AG10803 (cell line): ENCODE measurements at regions not wholly inside any gene's neighbourhood (a gene's known extent, or its start where the extent isn't known, plus 50 kb on each side); places are given as distances from the start of the nearest gene placed in this dataset.

ENCODE experiments used
- DNase-seq: peaks from one replicate; pipeline ENCODE4 v3.0.0; 2010; ENCODE audit warnings: low read depth
- H3K4me3 ChIP-seq: 2 replicates; pipeline ENCODE4 v1.5.1; 2011; ENCODE audit warnings: mild to moderate bottlenecking, low read length, control low read depth
- TF ChIP-seq, protein P1 (sequence below): conservative IDR thresholded peaks from 2 replicates; pipeline ENCODE4 v1.5.1; 2011; ENCODE audit warnings: mild to moderate bottlenecking, low read length, control low read depth, inconsistent platforms

DNA sequence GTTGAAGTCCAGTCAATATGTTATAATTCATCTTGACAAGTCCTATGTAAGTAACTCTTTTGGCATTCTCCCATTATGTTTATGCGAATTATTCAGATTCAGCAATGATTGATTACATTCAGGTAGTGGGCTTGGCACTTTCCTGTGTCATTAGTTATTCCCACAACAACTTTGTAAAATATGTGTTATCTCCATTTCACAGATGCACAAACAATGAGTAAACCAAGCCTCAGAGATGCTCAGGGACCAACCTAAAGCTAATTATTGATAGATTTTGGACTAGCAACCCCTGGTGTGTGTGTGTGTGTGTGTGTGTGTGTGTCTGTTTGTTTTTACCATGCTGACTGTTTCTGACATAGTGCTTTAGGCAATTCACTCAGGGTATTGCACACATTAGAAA, 371.1 kb upstream of the C1orf87 start:
- TF ChIP-seq, protein P1, sequence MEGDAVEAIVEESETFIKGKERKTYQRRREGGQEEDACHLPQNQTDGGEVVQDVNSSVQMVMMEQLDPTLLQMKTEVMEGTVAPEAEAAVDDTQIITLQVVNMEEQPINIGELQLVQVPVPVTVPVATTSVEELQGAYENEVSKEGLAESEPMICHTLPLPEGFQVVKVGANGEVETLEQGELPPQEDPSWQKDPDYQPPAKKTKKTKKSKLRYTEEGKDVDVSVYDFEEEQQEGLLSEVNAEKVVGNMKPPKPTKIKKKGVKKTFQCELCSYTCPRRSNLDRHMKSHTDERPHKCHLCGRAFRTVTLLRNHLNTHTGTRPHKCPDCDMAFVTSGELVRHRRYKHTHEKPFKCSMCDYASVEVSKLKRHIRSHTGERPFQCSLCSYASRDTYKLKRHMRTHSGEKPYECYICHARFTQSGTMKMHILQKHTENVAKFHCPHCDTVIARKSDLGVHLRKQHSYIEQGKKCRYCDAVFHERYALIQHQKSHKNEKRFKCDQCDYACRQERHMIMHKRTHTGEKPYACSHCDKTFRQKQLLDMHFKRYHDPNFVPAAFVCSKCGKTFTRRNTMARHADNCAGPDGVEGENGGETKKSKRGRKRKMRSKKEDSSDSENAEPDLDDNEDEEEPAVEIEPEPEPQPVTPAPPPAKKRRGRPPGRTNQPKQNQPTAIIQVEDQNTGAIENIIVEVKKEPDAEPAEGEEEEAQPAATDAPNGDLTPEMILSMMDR: no peak
- no peak for DNase-seq
- H3K4me3 ChIP-seq: no peak overlapping the region

DNA sequence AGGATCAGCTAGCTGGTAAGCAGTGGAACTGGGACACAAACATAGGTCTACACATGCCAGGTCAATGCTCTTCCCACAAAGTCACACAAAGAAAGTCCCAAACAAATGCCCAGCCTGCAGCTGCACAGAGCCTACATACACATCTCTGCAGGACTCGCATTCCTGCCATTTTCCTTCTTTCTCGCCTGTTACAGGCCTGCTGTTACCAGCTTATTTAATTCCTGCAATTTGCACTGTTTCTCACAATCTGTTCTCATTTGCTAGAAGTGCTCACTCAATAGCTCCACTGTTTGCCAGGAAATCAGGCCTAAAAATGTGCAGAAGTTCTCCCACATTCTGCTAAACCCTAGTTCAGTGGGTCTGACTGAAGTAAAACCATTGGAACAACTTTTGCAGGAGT, 362.6 kb upstream of the C1orf87 start:
- DNase-seq: no peak
- TF ChIP-seq, protein P1: no peak
- H3K4me3 ChIP-seq: no peak overlapping the region

DNA sequence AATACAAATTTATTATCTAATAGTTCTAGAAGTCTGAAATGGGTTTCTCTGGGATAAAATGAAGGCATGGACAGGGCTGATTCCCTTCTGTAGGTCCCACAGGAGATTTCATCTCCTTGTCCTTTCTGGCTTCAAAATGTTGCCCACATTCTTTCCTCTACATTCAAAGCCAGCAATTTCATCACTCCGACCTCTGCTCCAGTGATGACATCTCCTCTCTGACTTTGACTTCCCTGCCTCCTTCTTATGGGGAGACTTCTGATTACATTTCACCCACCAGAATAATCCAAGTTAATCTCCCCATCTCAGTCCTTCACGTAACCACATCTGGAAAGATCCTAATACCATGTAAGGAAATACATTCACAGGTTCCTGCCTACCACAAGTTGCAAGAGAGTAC, 358.0 kb upstream of the C1orf87 start:
- TF ChIP-seq, protein P1: no peak
- H3K4me3 ChIP-seq: no peak overlapping the region
- no peak for DNase-seq

DNA sequence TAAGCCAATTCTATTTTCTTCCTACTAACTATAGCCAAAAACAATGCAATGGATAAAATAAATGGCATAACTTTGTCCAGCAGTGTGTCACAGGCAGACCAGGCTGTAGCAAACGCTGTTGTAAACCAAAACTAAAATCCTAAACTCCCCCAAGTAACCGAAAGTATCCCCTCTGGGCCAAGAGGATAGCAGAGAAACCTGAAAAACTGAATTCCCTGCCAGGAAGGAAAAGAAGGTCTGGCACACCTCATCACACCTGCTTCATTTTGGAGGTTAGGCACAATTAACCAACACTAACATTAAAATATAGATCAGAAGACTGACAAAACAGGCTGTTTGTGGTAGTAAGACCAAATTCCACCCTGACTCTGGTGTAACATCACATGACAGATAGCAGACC, 356.8 kb upstream of the C1orf87 start:
- TF ChIP-seq, protein P1: no peak
- no peak overlapping the region for H3K4me3 ChIP-seq
- no peak for DNase-seq

DNA sequence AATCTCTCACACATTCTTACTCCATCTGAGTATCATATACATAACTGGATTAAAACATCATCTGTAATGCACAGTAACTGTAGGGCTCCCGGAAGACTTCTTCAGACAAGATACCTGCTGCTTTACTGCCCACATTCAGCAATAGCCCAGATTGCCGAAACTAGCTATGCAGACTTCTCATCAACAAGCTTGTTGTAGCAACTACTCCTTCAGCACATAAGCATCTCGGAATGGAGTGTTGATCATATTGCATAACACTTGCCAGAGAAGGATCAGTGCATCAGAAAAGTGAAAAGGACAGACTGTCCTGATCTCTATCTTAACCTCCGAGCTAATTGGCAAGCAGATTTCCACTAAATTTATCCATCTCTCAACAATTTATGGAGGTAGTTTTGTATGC, 354.6 kb upstream of the C1orf87 start:
- TF ChIP-seq, protein P1: no peak

DNA sequence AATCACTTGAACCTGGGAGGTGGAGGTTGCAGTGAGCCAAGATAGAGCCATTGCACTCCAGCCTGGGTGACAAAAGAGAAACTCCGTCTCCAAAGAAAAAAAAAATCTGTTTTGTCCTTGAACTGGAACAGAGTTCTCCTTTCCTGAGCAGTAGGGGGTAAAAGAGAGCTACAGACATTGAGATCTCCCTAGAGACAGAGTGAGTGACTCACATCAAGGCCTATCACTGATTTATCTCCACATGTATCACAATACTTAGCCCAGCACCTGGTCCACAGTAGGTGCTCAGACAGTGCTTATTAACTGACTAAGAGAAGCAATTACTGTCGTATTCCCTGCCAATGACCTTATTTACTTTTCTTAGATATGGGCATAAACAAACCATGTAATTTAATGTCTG, 354.1 kb upstream of the C1orf87 start:
- no peak overlapping the region for H3K4me3 ChIP-seq
- TF ChIP-seq, protein P1: no peak
- DNase-seq: no peak

More for the DNA sequence above, 354.6 kb upstream of the C1orf87 start:
- no peak for DNase-seq
- H3K4me3 ChIP-seq: no peak overlapping the region

DNA sequence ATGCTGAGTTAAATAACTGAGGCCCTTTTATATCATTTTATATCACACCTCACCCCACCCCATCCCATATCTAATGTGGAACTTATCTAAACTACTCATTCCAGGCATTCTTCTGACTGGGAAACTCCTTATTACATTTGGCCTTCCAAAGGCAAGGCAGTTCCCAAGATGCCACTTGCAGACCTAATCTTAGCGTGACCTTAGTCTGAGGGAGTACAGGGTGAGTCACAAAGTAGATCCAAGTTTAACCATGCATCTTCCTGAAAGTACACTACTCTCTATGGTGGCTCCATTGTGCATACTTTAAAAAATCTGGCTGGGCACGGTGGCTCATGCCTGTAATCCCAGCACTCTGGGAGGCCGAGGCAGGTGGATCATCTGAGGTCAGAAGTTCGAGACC, 353.6 kb upstream of the C1orf87 start:
- TF ChIP-seq, protein P1: no peak
- H3K4me3 ChIP-seq: no peak overlapping the region
- no peak for DNase-seq
